SK-N-SH (cell line): ENCODE measurements at regions not wholly inside any gene's neighbourhood (a gene's known extent, or its start where the extent isn't known, plus 50 kb on each side); places are given as distances from the start of the nearest gene placed in this dataset.

Source experiments
- CHD2 ChIP-seq: fragments of 150-350 bp; IDR thresholded peaks from 2 replicates; pipeline ENCODE4 v1.6.1; 2018; ENCODE audit warnings: low read length; ENCODE audit not compliant: partially characterized antibody
- CTCF ChIP-seq: fragments of 200-600 bp; sonication (generic); IDR thresholded peaks from 2 replicates; pipeline ENCODE4 v1.6.1; 2017; ENCODE audit warnings: antibody characterized with exemption, mild to moderate bottlenecking, moderate library complexity
- EP300 ChIP-seq, 2 experiments: IDR thresholded peaks; 2 replicates each; pipeline versions ENCODE4 v1.4.0 to v1.6.1; 2012; ENCODE audit warnings: borderline replicate concordance in 1 of 2, low read depth in 1 of 2, low read length in 1 of 2

GRCh38 chr4:83703752-83704151 is 167.8 kb downstream of the GPAT3 start:
- no peak for TF ChIP-seq EP300 (IDR thresholded peaks at IDR 0.05; ENCODE audit: borderline replicate concordance in 1 of 2, low read depth in 1 of 2, low read length in 1 of 2)
- TF ChIP-seq CTCF = no peak
- no peak for TF ChIP-seq CHD2
